ENCODE measurements at regions not wholly inside any gene's neighbourhood (a gene's known extent, or its start where the extent isn't known, plus 50 kb on each side); places are given as distances from the start of the nearest gene placed in this dataset.

- TF ChIP-seq CSRNP2 (CRISPR knock-in tag; conservative IDR thresholded peaks at IDR 0.05; ENCODE audit: low read depth): no peak
- TF ChIP-seq SMARCC2 (IDR thresholded peaks at IDR 0.05): no peak
- no peak for TF ChIP-seq ZNF580 (CRISPR knock-in tag; IDR thresholded peaks at IDR 0.05; ENCODE audit: borderline replicate concordance, low read depth)
- no peak for TF ChIP-seq DDIT3 (CRISPR knock-in tag; IDR thresholded peaks at IDR 0.05)
- TF ChIP-seq REST (IDR thresholded peaks at IDR 0.05; ENCODE audit: borderline replicate concordance in 1 of 2, low read depth in 1 of 2, low read length in 2 of 2): no peak
- TF ChIP-seq EHMT2 (IDR thresholded peaks at IDR 0.05; ENCODE audit: borderline replicate concordance, low read depth, low read length): no peak
- TF ChIP-seq MXD1 (CRISPR knock-in tag; IDR thresholded peaks at IDR 0.05): no peak
- TF ChIP-seq SNRNP70 (IDR thresholded peaks at IDR 0.05; ENCODE audit: low read depth, low read length): no peak
- no peak for TF ChIP-seq SMAD1 (CRISPR knock-in tag; IDR thresholded peaks at IDR 0.05; ENCODE audit: borderline replicate concordance, low read depth)
- TF ChIP-seq ZNF562 (CRISPR knock-in tag; IDR thresholded peaks at IDR 0.05; ENCODE audit: borderline replicate concordance): no peak
- no peak for TF ChIP-seq SRF (IDR thresholded peaks at IDR 0.05; ENCODE audit: low read depth, low read length)
Observed at GRCh38 chr16:6406028-6406427, 926.6 kb upstream of the RBFOX1 start.

All from HepG2 (cell line).